H1 (cell line): ENCODE measurements at regions not wholly inside any gene's neighbourhood (a gene's known extent, or its start where the extent isn't known, plus 50 kb on each side); places are given as distances from the start of the nearest gene placed in this dataset.

Experiments
- CTCF ChIA-PET: fragments of 300-600 bp; sonication (Branson Sonifier 250); formaldehyde crosslinking; loops from one replicate; lab custom pipeline; 2021; ENCODE audit not compliant: partially characterized antibody; lab: Charles Lee
- POLR2A ChIA-PET: fragments of 300-600 bp; sonication (Branson Sonifier 250); formaldehyde crosslinking; loops from one replicate; lab custom pipeline; 2021; ENCODE audit warnings: inconsistent platforms; ENCODE audit not compliant: partially characterized antibody; lab: Charles Lee
- DNase-seq, 2 experiments: peaks; one replicate each; pipeline versions ENCODE4 v3.0.0 to v3.0.0-alpha.2; 2010 to 2022; ENCODE audit warnings: low spot score in 2 of 2, low read depth in 1 of 2, mixed read lengths in 1 of 2
- FAIRE-seq: peaks from 2 replicates; lab custom pipeline; 2011; peaks lifted over from hg19 to GRCh38; lab: Jason Lieb, UNC
- H2AFZ ChIP-seq: 2 replicates; pipeline ENCODE4 v1.8.1; 2012; ENCODE audit warnings: low read length, inconsistent platforms
- H2AK5ac ChIP-seq: 2 replicates; pipeline ENCODE4 v1.6.1; 2013; ENCODE audit warnings: low read depth, low read length
- H2BK120ac ChIP-seq: replicated peaks from 2 replicates; pipeline ENCODE3; 2013; ENCODE audit warnings: low read depth, low read length, inconsistent platforms
- H2BK12ac ChIP-seq: 2 replicates; pipeline ENCODE4 v1.6.1; 2013; ENCODE audit warnings: low read depth, low read length
- H2BK15ac ChIP-seq: 2 replicates; pipeline ENCODE4 v1.6.1; 2013; ENCODE audit warnings: low read length
- H2BK20ac ChIP-seq: 2 replicates; pipeline ENCODE4 v1.6.1; 2013; ENCODE audit warnings: low read length
- H2BK5ac ChIP-seq: 2 replicates; pipeline ENCODE4 v1.6.1; 2013; ENCODE audit warnings: low read depth, low read length
- H3K14ac ChIP-seq: 2 replicates; pipeline ENCODE4 v1.6.1; 2013; ENCODE audit warnings: inconsistent platforms; ENCODE audit not compliant: insufficient read length
- H3K18ac ChIP-seq: 2 replicates; pipeline ENCODE4 v1.6.1; 2013; ENCODE audit warnings: low read length; ENCODE audit errors: extremely low read depth
- H3K23ac ChIP-seq: 2 replicates; pipeline ENCODE4 v1.6.1; 2013; ENCODE audit warnings: inconsistent platforms; ENCODE audit not compliant: insufficient read length
- H3K23me2 ChIP-seq: 2 replicates; pipeline ENCODE4 v1.6.1; 2013; ENCODE audit warnings: low read depth, low read length
- H3K27ac ChIP-seq: 2 replicates; pipeline ENCODE4 v1.6.1; 2011; ENCODE audit warnings: low read depth, low read length, inconsistent platforms
- H3K27me3 ChIP-seq, 4 experiments: replicated peaks in 1 of 4; 1 replicate in 1 of 4; 2 replicates in 3 of 4; pipeline versions ENCODE4 v1.6.1 to v1.8.1; 2011 to 2013; ENCODE audit warnings: low read length in 3 of 4, mild to moderate bottlenecking in 3 of 4, inconsistent platforms in 2 of 4, mixed read lengths in 2 of 4, moderate library complexity in 1 of 4; ENCODE audit not compliant: control insufficient read depth in 3 of 4, insufficient read depth in 3 of 4; ENCODE audit errors: extremely low read depth in 1 of 4
- H3K36me3 ChIP-seq, 4 experiments: 2 replicates each; pipeline versions ENCODE4 v1.6.1 to v1.8.1; 2011 to 2013; ENCODE audit warnings: mild to moderate bottlenecking in 4 of 4, low read length in 3 of 4, moderate library complexity in 2 of 4, control low read depth in 1 of 4, inconsistent platforms in 1 of 4; ENCODE audit not compliant: insufficient read depth in 4 of 4, control insufficient read depth in 2 of 4
- H3K4ac ChIP-seq: replicated peaks from 2 replicates; pipeline ENCODE3; 2013; ENCODE audit warnings: low read length, low read depth, mixed read lengths, inconsistent platforms; ENCODE audit not compliant: insufficient read length
- H3K4me1 ChIP-seq, 4 experiments: replicated peaks in 1 of 4; 1 replicate in 1 of 4; 2 replicates in 3 of 4; pipeline versions ENCODE4 v1.6.1 to v1.8.1; 2011 to 2013; ENCODE audit warnings: low read length in 3 of 4, inconsistent platforms in 2 of 4, mixed read lengths in 1 of 4; ENCODE audit not compliant: insufficient read depth in 4 of 4, control insufficient read depth in 3 of 4
- H3K4me2 ChIP-seq, 2 experiments: 2 replicates each; pipeline versions ENCODE4 v1.6.1 to v1.8.1; 2011 to 2013; ENCODE audit warnings: low read depth in 2 of 2, low read length in 2 of 2, control low read depth in 1 of 2, inconsistent platforms in 1 of 2, mild to moderate bottlenecking in 1 of 2; ENCODE audit not compliant: insufficient read depth in 1 of 2
- H3K4me3 ChIP-seq, 4 experiments: fragments of 200-600, 300-600 bp in 1 of 4; sonication (generic), shearing (Covaris generic), sonication (Bioruptor Twin) in 1 of 4; 2 replicates each; pipeline versions ENCODE4 v1.5.1 to v1.8.1; 2011 to 2016; ENCODE audit warnings: low read length in 4 of 4, low read depth in 3 of 4, control low read depth in 2 of 4, inconsistent platforms in 2 of 4, mild to moderate bottlenecking in 2 of 4, mixed read lengths in 1 of 4, moderate library complexity in 1 of 4; ENCODE audit not compliant: insufficient read depth in 2 of 4; ENCODE audit errors: extremely low read depth in 1 of 4
- H3K56ac ChIP-seq: replicated peaks from 2 replicates; pipeline ENCODE3; 2013; ENCODE audit warnings: low read depth, mild to moderate bottlenecking, mixed read lengths, low read length, inconsistent platforms; ENCODE audit not compliant: insufficient read length
- H3K79me1 ChIP-seq: 2 replicates; pipeline ENCODE4 v1.6.1; 2013; ENCODE audit warnings: low read depth, low read length, control low read depth
- H3K79me2 ChIP-seq, 2 experiments: 2 replicates each; pipeline versions ENCODE4 v1.6.1 to v1.8.1; 2012 to 2013; ENCODE audit warnings: low read length in 2 of 2, mild to moderate bottlenecking in 2 of 2, inconsistent platforms in 1 of 2; ENCODE audit not compliant: insufficient read depth in 2 of 2, control insufficient read depth in 1 of 2
- H3K9ac ChIP-seq, 4 experiments: replicated peaks in 1 of 4; 1 replicate in 1 of 4; 2 replicates in 3 of 4; pipeline versions ENCODE4 v1.6.1 to v1.8.1; 2011 to 2013; ENCODE audit warnings: low read depth in 3 of 4, low read length in 3 of 4, control low read depth in 2 of 4, mild to moderate bottlenecking in 2 of 4, moderate library complexity in 2 of 4, inconsistent platforms in 1 of 4; ENCODE audit errors: extremely low read depth in 1 of 4
- H3K9me3 ChIP-seq, 2 experiments: 2 replicates each; pipeline versions ENCODE4 v1.6.1 to v1.8.1; 2012 to 2013; ENCODE audit warnings: mild to moderate bottlenecking in 2 of 2, moderate library complexity in 2 of 2, control low read depth in 1 of 2, inconsistent platforms in 1 of 2, low read depth in 1 of 2, low read length in 1 of 2, mixed read lengths in 1 of 2; ENCODE audit not compliant: insufficient read depth in 2 of 2
- H4K20me1 ChIP-seq, 2 experiments: replicated peaks in 1 of 2; 2 replicates each; pipeline versions ENCODE3 to v1.8.1; 2011 to 2013; ENCODE audit warnings: inconsistent platforms in 2 of 2, low read length in 2 of 2, mild to moderate bottlenecking in 1 of 2; ENCODE audit not compliant: insufficient read depth in 2 of 2, control insufficient read depth in 1 of 2
- H4K5ac ChIP-seq: 2 replicates; pipeline ENCODE4 v1.6.1; 2013; ENCODE audit warnings: low read length, low read depth, mixed read lengths, inconsistent platforms; ENCODE audit not compliant: insufficient read length
- H4K8ac ChIP-seq: 2 replicates; pipeline ENCODE4 v1.8.0; 2013; ENCODE audit warnings: mild to moderate bottlenecking, moderate library complexity, low read length, inconsistent platforms; ENCODE audit not compliant: insufficient read depth; ENCODE audit errors: extremely low read depth
- H4K91ac ChIP-seq: replicated peaks from 2 replicates; pipeline ENCODE3; 2013; ENCODE audit warnings: low read length, mixed read lengths, inconsistent platforms; ENCODE audit not compliant: insufficient read length
- ATF3 ChIP-seq: IDR thresholded peaks from 2 replicates; pipeline ENCODE4 v1.6.1; 2011; ENCODE audit warnings: low read depth, mild to moderate bottlenecking, low read length; ENCODE audit not compliant: insufficient read depth
- BACH1 ChIP-seq: IDR thresholded peaks from 2 replicates; pipeline ENCODE4 v1.6.1; 2012; ENCODE audit warnings: low read length, improper control_type of control experiment
- BRCA1 ChIP-seq: IDR thresholded peaks from 2 replicates; pipeline ENCODE4 v1.6.1; 2012; ENCODE audit warnings: low read depth, low read length, improper control_type of control experiment
- EZH2 ChIP-seq: fragments of 200-600 bp; sonication (generic); IDR thresholded peaks from 2 replicates; pipeline ENCODE4 v1.7.1; 2012; ENCODE audit warnings: low read depth, mild to moderate bottlenecking, moderate library complexity, low read length, inconsistent platforms; ENCODE audit not compliant: severe bottlenecking
- GABPA ChIP-seq: IDR thresholded peaks from 2 replicates; pipeline ENCODE4 v1.6.1; 2011; ENCODE audit warnings: mild to moderate bottlenecking, low read length, moderate library complexity, borderline replicate concordance; ENCODE audit not compliant: insufficient read depth
- KDM5A ChIP-seq: fragments of 200-600 bp; IDR thresholded peaks from 2 replicates; pipeline ENCODE4 v1.7.1; 2012; ENCODE audit warnings: mild to moderate bottlenecking, low read length, inconsistent platforms, mixed read lengths
- MAX ChIP-seq: IDR thresholded peaks from 2 replicates; pipeline ENCODE4 v1.6.1; 2012; ENCODE audit warnings: inconsistent platforms
- POLR2A ChIP-seq, 2 experiments: IDR thresholded peaks; 1 replicate in 1 of 2; 2 replicates in 1 of 2; pipeline ENCODE4 v1.6.1; 2011; ENCODE audit warnings: low read depth in 2 of 2, low read length in 2 of 2, mild to moderate bottlenecking in 2 of 2; ENCODE audit errors: control extremely low read depth in 1 of 2
- SIN3A ChIP-seq, 2 experiments: IDR thresholded peaks in 1 of 2; conservative IDR thresholded peaks in 1 of 2; 2 replicates each; pipeline ENCODE4 v1.6.1; 2011 to 2012; ENCODE audit warnings: low read length in 2 of 2, improper control_type of control experiment in 1 of 2, low read depth in 1 of 2, mild to moderate bottlenecking in 1 of 2
- SP2 ChIP-seq: IDR thresholded peaks from 2 replicates; pipeline ENCODE4 v1.6.1; 2012; ENCODE audit warnings: mild to moderate bottlenecking, low read length, inconsistent platforms
- TAF7 ChIP-seq: optimal IDR thresholded peaks from 2 replicates; pipeline ENCODE3; 2011; ENCODE audit warnings: low read depth, mild to moderate bottlenecking, inconsistent platforms, low read length, moderate library complexity, borderline replicate concordance
- TCF12 ChIP-seq: IDR thresholded peaks from 2 replicates; pipeline ENCODE4 v1.6.1; 2011; ENCODE audit warnings: low read depth, mild to moderate bottlenecking, low read length
- WGBS, 2 experiments: shearing (Covaris generic) in 1 of 2; methylation state at CpG; one replicate each; pipeline versions ENCODE4 v1.1.6 to v1.1.7; 2013 to 2015; ENCODE audit warnings: low lambda C conversion rate in 2 of 2, mixed read lengths in 2 of 2, inconsistent platforms in 1 of 2, low coverage in 1 of 2, missing lambda C conversion rate in 1 of 2; ENCODE audit not compliant: insufficient replicate concordance in 2 of 2, insufficient coverage in 1 of 2, insufficient read length in 1 of 2; ENCODE audit errors: extremely low coverage in 1 of 2, missing lambda C conversion rate in 1 of 2; 5-methylcytosine and 5-hydroxymethylcytosine counted together

GRCh38 chr3:84236261-84236660 is 722.5 kb upstream of the CADM2 start:
- H3K9ac ChIP-seq: no peak overlapping the region
- no peak overlapping the region for H2AFZ ChIP-seq
- DNase-seq: no peak
- H3K79me1 ChIP-seq: no peaks in the 10 kb centered on the region
- no peak overlapping the region for H3K14ac ChIP-seq
- H3K9me3 ChIP-seq: no peaks in the 10 kb centered on the region
- no peak overlapping the region for H2BK15ac ChIP-seq
- H3K23me2 ChIP-seq: no peaks in the 10 kb centered on the region
- H3K4ac ChIP-seq: no peak overlapping the region
- no peak overlapping the region for H4K5ac ChIP-seq
- H4K20me1 ChIP-seq: no peaks in the 10 kb centered on the region
- no peaks in the 10 kb centered on the region for H3K36me3 ChIP-seq
- no peak overlapping the region for H2BK12ac ChIP-seq
- H3K56ac ChIP-seq: no peak overlapping the region
- no peak overlapping the region for H2BK5ac ChIP-seq
- H2BK20ac ChIP-seq: no peak overlapping the region
- FAIRE-seq: no peak
- H2AK5ac ChIP-seq: no peak overlapping the region
- no peaks in the 10 kb centered on the region for H3K4me1 ChIP-seq
- no peak overlapping the region for H3K4me2 ChIP-seq
- ChIA-PET POLR2A (no interaction called here), CTCF (no interaction called here)
- WGBS, 2 experiments: 89% methylated on average over 4 of the region's 4 CpGs; no CpG with 5 or more reads in 1 of the 2 experiments
- H4K91ac ChIP-seq: no peak overlapping the region
- TF ChIP-seq BRCA1: no peak
- TF ChIP-seq SIN3A (conservative IDR thresholded peaks at IDR 0.05 in 1 of 2, IDR thresholded peaks at IDR 0.05 in 1 of 2; ENCODE audit: low read depth in 1 of 2, low read length in 2 of 2): no peak
- no peak for TF ChIP-seq EZH2
- TF ChIP-seq ATF3: no peak
- TF ChIP-seq MAX: no peak
- TF ChIP-seq TCF12: no peak
- TF ChIP-seq TAF7: no peak
- TF ChIP-seq POLR2A (IDR thresholded peaks at IDR 0.05; ENCODE audit: control extremely low read depth in 1 of 2, low read depth in 2 of 2, low read length in 2 of 2): no peak
- TF ChIP-seq SP2: no peak
- TF ChIP-seq KDM5A: no peak
- TF ChIP-seq GABPA: no peak
- no peak for TF ChIP-seq BACH1
- H3K27me3 ChIP-seq: no peaks in the 10 kb centered on the region
- H3K18ac ChIP-seq: no peak overlapping the region
- no peak overlapping the region for H4K8ac ChIP-seq
- H3K4me3 ChIP-seq: no peak overlapping the region
- no peak overlapping the region for H3K27ac ChIP-seq
- H3K23ac ChIP-seq: no peak overlapping the region
- no peaks in the 10 kb centered on the region for H3K79me2 ChIP-seq
- H2BK120ac ChIP-seq: no peak overlapping the region
